ENCODE measurements at regions not wholly inside any gene's neighbourhood (a gene's known extent, or its start where the extent isn't known, plus 50 kb on each side); places are given as distances from the start of the nearest gene placed in this dataset.

DNA sequence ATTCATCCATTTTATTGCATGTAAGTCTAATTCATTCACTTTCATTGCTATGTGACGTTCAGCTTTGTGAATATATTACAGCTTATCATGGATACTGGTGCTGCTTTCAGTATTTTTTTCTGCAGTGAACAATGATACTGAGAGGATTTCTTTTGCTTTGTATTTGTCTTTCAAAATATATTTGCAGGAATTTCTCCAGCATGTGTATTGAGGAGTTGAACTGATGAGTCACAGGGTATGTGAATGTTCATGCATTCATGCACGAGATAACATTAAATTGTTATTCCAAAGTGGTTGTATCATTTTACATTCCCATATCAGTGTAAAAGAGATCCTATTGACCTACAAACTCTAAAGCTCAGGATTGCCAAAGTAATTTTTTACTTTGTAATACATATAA is 283.8 kb upstream of the ARSJ start:
- Histone ChIP-seq H3K9me3 (no peaks in the 10 kb centered on the region), H3K4me3 (no peak overlapping the region), H3K27ac (no peak overlapping the region), H3K27me3 (no peaks in the 10 kb centered on the region), H3K36me3 (no peaks in the 10 kb centered on the region), H3K4me1 (ENCODE audit: insufficient read depth) (no peaks in the 10 kb centered on the region)
- intact Hi-C loops (cut with DNase I), result no loop called here
- WGBS, 3 donors, result 10 to 23% (median 14%) methylated on average over 2 of the region's 2 CpGs
- TF ChIP-seq, protein P1, sequence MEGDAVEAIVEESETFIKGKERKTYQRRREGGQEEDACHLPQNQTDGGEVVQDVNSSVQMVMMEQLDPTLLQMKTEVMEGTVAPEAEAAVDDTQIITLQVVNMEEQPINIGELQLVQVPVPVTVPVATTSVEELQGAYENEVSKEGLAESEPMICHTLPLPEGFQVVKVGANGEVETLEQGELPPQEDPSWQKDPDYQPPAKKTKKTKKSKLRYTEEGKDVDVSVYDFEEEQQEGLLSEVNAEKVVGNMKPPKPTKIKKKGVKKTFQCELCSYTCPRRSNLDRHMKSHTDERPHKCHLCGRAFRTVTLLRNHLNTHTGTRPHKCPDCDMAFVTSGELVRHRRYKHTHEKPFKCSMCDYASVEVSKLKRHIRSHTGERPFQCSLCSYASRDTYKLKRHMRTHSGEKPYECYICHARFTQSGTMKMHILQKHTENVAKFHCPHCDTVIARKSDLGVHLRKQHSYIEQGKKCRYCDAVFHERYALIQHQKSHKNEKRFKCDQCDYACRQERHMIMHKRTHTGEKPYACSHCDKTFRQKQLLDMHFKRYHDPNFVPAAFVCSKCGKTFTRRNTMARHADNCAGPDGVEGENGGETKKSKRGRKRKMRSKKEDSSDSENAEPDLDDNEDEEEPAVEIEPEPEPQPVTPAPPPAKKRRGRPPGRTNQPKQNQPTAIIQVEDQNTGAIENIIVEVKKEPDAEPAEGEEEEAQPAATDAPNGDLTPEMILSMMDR (IDR thresholded peaks at IDR 0.05), result no peak
- TF ChIP-seq POLR2A (IDR thresholded peaks at IDR 0.05) (no peak), EP300 (IDR thresholded peaks at IDR 0.05) (no peak)
- no peak for DNase-seq

DNA sequence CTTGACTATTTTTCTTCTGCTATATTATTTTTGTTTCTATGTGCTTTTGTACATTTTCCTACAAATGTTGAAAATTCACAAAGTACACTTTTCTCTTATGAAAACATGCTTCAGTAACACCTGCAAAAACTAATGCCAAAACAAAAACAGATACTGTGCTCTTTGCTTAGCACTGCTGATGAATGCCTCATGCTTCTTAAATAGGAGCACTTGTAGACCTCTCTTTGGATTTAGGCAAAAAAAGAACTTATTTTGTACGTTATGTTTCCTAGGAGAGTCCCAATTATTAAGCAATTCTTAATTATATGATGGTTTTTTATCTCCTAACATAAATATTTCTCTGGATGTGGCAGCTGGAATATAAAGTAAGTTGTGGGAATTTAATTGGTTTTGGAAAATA is 285.0 kb upstream of the ARSJ start:
- Histone ChIP-seq H3K4me1 (ENCODE audit: insufficient read depth) (no peaks in the 10 kb centered on the region), H3K4me3 (no peak overlapping the region), H3K27me3 (no peaks in the 10 kb centered on the region), H3K27ac (no peak overlapping the region), H3K36me3 (no peaks in the 10 kb centered on the region), H3K9me3 (no peaks in the 10 kb centered on the region)
- intact Hi-C loops (cut with DNase I), result no loop called here
- 42 to 47% (median 45%) methylated on average over 1 of the region's 1 CpG for WGBS, 3 donors
- TF ChIP-seq, protein P1 (IDR thresholded peaks at IDR 0.05), result no peak
- TF ChIP-seq POLR2A (IDR thresholded peaks at IDR 0.05), result no peak
- DNase-seq, result no peak

DNA sequence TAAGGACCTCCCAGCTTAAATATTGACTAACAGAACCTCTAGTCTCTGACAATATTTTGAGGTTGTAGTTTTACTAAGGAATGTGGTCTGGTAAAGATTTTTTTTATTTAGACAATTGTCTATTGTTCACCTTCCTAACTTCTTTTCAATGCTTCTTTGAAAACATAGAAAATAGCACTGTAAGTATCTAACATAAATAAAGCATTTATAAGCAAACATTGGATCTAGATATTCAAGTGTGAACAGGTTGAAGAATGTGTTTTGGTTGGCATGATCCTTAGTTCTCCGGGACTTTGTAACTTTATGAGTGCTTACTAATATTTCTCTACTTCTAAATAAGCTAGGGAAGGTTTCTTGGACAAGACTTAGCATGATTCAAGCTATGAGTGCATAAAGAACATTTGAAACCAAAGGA is 285.4 kb upstream of the ARSJ start:
- DNase-seq, result no peak
- TF ChIP-seq, protein P1 (IDR thresholded peaks at IDR 0.05), result no peak
- no peak for TF ChIP-seq POLR2A (IDR thresholded peaks at IDR 0.05)
- TF ChIP-seq EP300 (IDR thresholded peaks at IDR 0.05), result no peak
- H3K27ac ChIP-seq, result no peak overlapping the region

DNA sequence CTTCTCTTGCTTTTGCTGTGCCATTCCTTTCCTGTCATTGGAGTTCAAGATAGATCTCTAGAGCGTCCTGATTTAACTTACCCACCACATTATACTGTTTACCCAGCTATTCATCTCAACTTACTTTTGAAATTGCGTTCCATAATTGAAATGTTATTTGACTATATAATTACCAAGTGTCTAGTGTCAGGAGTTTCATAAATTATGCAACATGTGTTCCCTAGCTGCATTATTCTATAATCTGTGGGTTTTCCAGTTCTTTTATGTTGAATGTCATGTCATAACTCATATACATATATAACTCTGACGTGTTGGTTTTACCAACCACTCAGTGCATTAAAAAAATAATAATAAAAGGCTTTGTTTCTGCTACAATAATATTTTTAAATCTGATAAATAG is 285.9 kb upstream of the ARSJ start:
- Histone ChIP-seq H3K36me3 (no peaks in the 10 kb centered on the region), H3K4me3 (no peak overlapping the region), H3K27ac (no peak overlapping the region), H3K9me3 (no peaks in the 10 kb centered on the region), H3K4me1 (ENCODE audit: insufficient read depth) (no peaks in the 10 kb centered on the region), H3K27me3 (no peaks in the 10 kb centered on the region)
- no peak for DNase-seq
- intact Hi-C loops (cut with DNase I), result no loop called here
- TF ChIP-seq POLR2A (IDR thresholded peaks at IDR 0.05) (no peak), EP300 (IDR thresholded peaks at IDR 0.05) (no peak)
- TF ChIP-seq, protein P1 (IDR thresholded peaks at IDR 0.05), result no peak
- WGBS, 3 donors, result 64 to 73% (median 64%) methylated on average over 3 of the region's 3 CpGs

More for the DNA sequence above, 285.4 kb upstream of the ARSJ start:
- WGBS, 3 donors, result 44 to 50% (median 48%) methylated on average over 1 of the region's 1 CpG
- Histone ChIP-seq H3K36me3 (no peaks in the 10 kb centered on the region), H3K9me3 (no peaks in the 10 kb centered on the region), H3K4me3 (no peak overlapping the region), H3K27me3 (no peaks in the 10 kb centered on the region), H3K4me1 (ENCODE audit: insufficient read depth) (no peaks in the 10 kb centered on the region)
- intact Hi-C loops (cut with DNase I), result no loop called here

DNA sequence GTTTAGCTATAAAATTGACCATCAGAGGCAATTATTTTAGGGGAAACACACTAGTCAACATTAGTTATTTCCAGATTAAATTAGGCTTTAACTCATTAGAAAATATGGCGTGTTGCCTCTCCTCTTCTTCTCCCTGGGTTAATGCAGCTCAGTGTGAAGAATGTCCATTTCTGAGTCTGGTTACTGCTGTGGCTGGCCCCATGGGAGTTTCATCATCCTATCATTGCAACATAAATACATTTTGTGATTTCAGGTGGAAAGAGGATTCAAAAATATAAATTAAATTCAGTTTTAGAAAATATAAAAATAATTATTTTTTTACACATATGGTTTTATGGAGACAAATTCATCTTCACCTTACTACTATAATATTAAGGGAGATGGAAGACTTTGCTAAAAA is 288.5 kb upstream of the ARSJ start:
- 88 to 93% (median 90%) methylated on average over 1 of the region's 1 CpG for WGBS, 3 donors
- Histone ChIP-seq H3K36me3 (no peaks in the 10 kb centered on the region), H3K9me3 (no peaks in the 10 kb centered on the region), H3K4me1 (ENCODE audit: insufficient read depth) (no peaks in the 10 kb centered on the region), H3K27ac (no peak overlapping the region), H3K4me3 (no peak overlapping the region), H3K27me3 (no peaks in the 10 kb centered on the region)
- no peak for DNase-seq
- TF ChIP-seq, protein P1 (IDR thresholded peaks at IDR 0.05), result no peak
- no peak for TF ChIP-seq EP300 (IDR thresholded peaks at IDR 0.05)
- no peak for TF ChIP-seq POLR2A (IDR thresholded peaks at IDR 0.05)
- intact Hi-C loops (cut with DNase I), result no loop called here

All from ovary (tissue), 7 donors.